Islet of Langerhans (tissue), 1 donor: ENCODE measurements at regions not wholly inside any gene's neighbourhood (a gene's known extent, or its start where the extent isn't known, plus 50 kb on each side); places are given as distances from the start of the nearest gene placed in this dataset.
"Not testable (repeated sequence)": the region's sequence is repeated elsewhere in the genome, so short reads cannot be mapped to it uniquely, and the experiment has no call there.

Source experiments
- FAIRE-seq: peaks from one replicate; lab custom pipeline; 2011; peaks lifted over from hg19 to GRCh38; lab: Jason Lieb, UNC

DNA sequence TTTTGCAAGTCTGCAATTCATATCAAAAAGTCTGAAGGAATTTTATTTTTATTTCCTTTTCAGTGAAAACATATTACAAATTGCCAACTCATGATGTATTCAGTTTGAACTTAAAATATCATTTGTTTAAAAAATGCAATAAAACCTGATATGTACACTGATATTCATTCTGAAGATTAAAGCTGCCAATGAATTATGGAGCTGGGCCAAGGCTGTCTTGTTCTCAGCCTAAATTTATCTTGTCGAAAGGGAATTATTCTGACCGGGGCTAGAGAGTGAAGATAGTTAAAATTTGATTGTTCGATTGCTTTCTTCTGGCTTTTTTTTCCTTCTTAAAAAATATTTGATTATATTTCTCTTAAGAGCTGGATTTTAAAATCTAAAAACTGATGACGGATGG, 54.0 kb upstream of the RBFOX1 start:
- no peak for FAIRE-seq

DNA sequence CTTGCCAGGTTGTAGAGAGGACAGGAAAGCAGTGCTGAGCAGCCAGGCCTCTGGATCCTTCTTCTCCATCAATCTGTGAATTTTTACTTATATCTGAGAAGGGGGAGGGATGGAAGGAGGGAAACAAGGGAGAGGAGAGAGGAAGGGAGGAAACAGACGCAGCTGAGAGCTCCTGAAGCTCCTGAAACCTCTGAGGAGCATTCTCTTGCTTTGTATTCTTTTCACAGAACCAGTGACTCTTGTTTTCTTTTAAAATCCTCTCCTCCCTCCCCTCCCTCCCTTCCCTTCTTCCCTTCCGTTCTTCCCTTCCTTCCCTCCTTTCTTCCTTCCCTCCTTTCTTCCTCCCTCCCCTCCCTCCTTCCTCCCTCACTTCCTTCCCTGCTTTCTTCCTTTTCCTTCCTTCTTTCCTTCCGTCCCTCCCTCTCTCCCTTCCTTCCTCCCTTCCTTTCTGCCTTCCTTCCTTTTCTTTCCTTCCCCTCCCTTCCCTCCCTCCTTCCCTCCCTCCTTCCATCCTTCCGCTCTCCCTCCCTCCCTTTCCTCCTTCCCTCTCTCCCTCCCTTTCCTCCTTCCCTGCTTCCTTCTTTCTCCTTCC, 60.0 kb upstream of the RBFOX1 start:
- FAIRE-seq = no peak

DNA sequence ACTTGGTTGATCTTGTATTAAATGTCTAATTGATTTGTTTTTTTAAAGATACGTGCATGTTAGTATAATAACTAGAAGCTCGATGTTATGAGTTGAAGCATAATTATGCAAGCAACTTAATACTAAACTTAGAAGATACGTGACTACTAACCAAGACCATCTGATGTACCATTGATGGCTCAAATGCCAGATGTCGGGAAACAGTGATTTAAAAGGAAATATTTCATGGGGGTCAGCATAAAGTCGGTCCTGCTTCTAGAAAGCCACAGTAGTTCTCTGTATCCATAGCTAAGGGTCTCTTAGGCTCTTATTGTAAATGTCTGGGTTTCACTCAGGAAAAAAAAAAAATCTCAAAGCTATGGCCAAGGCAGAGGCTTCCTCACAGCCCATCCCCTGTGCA, 61.2 kb upstream of the RBFOX1 start:
- FAIRE-seq = no peak

DNA sequence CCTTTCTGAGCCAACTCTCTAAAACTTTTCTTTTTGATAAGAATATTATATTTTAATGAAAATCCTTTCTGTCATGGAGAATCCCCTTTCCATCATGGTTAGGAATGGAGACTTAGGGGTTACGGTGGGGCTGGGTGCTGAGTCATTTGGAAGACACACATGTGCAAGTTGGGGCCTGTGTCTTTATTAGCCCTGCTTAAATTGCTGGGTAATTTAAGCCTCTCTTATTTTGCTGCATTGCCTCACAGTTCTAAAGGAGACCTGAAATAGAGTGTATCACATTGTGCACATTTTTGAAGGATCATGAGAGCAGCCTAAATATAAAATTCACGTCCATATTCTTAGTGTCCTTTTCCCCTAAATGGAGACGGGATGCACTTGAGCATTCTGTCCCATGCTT, 61.8 kb upstream of the RBFOX1 start:
- FAIRE-seq = no peak

DNA sequence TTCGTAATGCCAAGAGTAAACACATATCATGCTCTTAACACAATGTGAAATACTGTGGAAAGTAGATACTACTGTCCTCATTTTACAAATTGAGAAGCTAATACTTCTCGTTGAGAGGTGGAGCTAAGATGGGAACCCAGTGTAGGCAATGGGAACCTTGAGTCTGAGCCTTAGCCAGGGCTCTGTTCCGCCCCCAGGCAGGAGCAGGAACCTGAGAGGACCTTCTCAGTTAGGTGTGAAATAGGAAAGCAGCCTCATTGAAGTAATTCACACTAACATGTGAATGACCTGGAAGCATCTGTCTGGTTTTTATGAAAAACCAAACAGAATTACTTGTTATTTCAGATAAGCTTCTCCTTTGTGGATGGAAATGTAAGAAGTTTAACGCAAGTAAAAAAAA, 62.6 kb upstream of the RBFOX1 start:
- FAIRE-seq = no peak

DNA sequence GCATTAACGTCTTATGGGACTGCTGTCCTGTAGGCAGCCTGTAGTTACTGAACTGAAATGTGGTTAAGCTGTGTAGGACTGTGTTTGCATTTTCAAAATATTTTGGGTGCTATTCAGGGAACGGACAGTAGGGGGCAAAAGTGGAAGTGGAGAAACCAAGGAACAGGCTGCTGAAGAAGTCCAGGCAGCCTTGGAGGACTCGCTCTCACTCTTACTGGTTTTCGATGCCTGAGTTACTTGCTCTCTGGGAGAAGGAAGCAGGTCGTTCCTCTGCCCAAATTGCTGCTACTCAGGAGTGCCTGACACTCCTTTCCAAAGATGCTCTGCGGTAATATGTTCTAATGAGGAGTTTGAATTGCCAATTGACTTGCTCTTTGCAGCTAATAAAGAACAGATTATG, 64.5 kb upstream of the RBFOX1 start:
- FAIRE-seq = no peak

DNA sequence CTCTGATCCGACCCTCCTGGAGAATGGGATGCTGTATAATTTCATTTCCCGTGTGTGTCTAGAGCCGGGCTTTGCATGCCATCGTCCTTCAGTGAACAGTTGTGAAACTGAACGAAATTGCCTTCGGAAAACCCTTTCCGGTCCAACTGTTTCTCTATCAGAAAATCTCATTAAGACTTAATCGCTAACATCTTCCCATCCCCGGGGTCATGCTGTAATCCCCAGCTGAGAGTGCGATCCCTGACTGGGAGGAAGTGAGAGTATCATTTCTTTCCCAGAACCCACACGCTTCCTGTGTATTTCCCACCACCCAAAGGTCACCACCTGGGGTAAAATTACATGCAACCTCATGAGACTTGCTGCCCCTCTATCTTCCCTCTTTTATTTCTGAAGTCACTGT, 75.6 kb upstream of the RBFOX1 start:
- no peak for FAIRE-seq

DNA sequence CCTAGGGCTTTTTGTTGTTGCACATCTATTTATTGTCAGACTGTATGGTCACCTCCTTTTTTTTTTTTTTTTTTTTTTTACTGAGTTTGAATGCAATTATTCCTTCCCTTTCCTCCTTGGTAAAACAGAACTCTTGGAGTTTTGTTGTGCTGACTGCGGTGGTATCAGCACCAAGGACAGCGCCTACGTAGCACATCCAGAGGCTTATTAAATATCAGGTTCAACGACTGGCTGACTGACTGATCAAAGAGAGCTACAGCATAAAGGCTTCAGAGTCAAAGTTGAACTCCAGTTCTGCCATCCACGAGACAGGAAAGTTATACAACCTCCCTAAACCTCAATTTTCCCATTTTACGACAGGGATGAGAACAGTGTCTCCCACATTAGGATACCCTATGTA, 86.1 kb upstream of the RBFOX1 start:
- no peak for FAIRE-seq

DNA sequence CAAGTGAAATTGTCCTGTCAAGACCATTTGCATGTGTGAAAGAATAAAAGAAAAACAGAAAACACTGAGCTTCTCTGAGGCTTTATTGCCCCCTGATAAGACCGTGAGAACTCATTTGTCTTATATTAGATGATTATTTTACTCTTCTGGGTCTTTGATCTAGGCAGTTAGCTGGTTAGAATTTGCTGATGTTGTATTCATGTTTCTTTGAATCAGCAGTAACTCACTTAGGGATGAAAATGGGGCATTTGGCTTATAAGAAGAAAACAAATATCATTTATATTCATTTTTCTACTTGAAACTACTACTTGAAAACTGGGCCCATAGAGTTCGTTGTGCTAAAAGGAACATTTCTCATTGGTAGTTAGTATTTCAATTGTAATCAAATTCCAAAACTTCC, 93.1 kb upstream of the RBFOX1 start:
- FAIRE-seq = no peak

DNA sequence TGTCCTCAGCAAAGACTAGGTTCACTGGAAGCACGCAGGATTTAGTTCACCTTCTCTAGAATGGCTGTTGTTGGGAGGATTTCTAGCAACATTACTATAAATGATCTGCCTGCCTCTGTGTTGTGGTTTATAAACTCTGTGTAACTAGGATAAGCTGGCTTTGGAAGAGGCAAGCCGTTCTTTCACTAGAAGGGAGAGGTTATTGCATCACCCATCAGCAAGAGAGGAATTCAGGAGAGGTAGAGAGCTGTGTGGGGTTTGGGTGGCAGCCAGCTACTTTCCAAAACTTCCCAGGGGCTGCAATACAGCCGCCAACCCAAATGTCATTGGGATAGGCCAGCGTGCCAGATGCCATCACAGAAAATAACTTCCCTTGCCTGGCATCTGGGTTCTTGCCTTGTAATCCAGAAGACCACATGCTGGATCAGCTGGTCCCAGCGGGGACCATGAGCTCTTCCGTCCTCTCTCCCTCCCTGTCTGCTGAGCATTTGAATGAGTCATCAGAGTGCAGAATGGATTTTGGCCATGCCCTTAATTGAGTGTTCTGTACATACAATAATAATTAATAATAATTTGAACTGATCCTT, 95.7 kb upstream of the RBFOX1 start:
- no peak for FAIRE-seq

DNA sequence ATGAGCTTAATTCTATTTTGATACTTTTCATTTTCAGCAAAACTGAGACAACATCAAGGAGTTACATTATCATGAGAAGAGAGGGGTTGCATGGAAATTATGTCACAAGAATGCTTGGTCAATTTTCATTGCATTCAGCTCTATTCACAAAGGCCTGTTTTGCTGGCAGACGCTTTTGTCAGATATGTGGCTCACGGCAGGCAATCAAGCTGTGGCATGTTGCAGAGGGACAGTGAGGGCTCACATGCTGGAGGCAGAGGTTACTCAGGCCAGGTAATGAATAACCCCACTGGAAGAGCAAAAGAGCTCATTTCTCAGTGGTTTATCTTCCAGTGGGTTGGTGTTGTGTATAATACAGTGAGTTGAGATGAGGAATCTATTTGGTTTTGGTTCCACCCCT, 98.7 kb upstream of the RBFOX1 start:
- FAIRE-seq = no peak

DNA sequence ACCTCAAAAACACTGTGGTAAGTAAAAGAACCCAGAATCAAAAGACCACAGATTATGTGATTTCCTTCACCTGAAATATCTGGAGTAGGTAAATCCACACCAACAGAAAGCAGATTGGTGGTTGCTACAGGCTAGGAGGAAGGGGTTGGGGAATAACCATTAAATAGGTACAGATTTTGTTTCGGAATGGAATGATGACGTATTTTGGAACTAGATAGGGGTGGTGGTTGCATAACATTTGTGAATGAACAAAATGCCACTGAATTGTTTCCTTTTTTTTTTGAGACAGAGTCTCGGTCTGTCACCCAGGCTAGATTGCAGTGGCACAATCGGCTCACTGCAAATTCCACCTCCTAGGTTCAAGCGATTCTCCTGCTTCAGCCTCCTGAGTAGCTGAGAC, 100.9 kb upstream of the RBFOX1 start:
- FAIRE-seq = no peak

DNA sequence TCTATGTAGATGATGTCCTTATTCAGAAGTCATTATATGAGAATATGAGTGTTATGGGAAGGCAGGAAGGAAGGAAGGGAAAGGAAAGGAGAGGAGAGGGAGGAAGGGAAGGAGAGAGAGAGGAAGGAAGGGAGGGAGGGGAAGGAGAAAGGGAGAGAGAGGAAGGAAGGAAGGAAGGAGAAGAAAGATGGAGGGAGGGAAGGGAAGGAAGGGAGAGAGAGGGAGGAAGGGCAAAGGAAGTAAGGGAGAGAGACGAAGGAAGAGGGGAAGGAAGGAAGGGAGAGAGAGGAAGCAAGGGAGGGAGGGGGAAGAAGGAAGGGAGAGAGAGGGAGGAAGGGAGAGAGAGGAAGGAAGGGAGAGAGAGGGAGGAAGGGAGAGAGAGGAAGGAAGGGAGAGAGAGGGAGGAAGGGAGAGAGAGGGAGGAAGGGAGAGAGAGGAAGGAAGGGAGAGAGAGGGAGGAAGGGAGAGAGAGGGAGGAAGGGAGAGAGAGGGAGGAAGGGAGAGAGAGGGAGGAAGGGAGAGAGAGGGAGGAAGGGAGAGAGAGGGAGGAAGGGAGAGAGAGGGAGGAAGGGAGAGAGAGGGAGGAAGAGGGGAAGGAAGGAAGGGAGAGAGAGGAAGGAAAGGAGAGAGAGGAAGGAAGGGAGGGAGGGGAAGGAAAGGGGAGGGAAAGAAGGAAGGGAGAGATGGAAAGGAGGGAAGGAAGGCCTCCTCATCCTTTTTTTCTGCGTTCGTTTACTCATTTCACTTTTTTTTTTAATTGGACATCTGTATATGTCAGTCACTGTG, 103.0 kb upstream of the RBFOX1 start:
- not testable (repeated sequence) for FAIRE-seq

DNA sequence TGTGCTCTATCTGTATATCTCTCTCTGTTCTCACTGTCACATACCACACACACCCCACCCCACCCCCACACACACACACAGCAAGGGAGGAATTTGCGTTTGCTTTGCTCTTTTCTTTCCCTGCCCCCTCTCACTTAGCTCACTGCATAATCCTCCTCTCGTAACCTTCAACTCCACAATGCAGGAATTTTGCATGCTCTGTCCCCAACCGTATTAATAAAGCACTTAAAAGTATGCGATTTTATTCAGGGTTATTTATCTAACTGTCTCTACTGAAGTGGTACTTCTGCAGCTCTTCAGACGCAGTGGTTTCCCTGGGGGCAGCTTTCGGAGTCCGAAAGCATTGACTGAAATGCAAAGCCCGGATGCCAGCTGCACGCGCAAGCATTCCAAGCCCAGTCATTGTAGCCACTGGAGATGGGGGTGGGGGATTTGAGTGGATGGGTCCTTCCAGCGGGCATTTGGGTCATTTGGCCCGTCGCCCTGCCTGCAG, 105.4 kb upstream of the RBFOX1 start:
- no peak for FAIRE-seq

DNA sequence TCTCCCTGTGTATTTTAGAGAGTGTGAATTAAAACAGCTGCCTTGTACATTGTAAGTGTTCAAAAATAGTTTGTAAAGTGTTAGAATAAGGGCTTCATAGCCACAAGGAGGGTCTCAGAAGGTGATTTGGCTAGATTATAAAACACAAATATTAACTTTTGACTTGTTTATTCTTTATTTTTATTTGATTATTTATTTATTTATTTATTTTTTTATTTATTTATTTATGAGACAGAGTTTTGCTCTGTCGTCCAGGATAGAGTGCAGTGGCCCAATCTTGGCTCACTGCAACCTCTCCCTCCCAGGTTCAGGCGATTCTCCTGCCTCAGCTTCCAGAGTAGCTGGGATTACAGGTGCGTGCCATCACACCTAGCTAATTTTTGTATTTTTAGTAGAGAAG, 111.5 kb upstream of the RBFOX1 start:
- FAIRE-seq = no peak

DNA sequence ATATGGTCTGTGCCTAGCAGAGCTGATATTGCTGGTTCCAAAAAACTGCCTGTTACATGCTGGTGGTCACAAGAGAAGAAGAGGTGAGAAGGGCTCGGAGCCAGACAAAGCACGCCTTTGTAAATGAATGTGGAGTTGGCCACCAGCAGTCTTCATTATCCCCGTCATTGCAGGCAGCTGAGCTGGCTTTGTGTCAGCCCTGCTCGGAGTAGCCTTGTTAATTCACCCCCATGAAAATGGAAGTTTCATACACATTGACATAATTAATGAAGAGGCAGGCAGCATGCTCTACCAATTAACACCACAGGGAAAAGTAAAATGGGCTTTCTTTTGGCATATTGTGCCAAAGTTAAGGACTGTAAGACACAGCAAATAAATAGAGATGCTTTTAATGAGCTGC, 113.7 kb upstream of the RBFOX1 start:
- no peak for FAIRE-seq

DNA sequence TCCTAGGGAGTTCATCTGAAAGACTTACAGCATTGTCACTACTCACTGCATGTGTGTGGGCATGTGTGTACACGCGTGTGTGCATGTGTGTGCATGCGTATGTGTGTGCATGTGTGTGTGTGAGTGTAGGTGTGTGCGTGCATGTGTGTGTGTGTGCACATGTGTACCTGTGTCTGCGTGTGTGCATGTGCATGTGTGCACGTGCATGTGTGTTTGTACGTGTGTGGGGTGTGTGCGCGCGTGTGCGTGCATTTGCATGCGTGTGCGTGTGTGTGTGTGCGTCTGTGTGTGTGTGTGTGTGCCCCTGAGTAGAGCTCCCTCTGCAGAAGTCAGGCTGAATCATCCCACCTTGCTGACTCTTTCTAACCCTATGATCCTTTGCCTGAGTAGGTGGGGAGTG, 114.8 kb upstream of the RBFOX1 start:
- no peak for FAIRE-seq

DNA sequence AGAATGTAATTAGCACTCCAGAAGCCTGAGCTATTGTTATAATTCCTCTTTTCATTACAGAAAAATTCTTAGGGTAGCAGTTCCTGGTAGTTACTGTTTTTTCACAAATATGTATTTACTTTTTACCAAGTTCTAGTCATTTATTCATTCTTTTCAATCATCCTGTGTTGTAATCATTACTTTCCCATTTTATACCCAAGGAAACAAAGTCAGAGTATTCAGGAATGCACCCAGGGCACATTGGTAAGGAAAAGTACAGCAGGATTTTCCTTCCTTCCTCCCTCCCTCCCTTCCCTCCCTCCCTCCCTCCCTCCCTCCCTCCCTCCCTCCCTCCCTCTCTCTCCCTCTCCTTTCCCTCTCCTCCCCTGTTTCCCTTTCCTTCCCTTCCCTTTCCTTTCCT, 115.9 kb upstream of the RBFOX1 start:
- FAIRE-seq = no peak

DNA sequence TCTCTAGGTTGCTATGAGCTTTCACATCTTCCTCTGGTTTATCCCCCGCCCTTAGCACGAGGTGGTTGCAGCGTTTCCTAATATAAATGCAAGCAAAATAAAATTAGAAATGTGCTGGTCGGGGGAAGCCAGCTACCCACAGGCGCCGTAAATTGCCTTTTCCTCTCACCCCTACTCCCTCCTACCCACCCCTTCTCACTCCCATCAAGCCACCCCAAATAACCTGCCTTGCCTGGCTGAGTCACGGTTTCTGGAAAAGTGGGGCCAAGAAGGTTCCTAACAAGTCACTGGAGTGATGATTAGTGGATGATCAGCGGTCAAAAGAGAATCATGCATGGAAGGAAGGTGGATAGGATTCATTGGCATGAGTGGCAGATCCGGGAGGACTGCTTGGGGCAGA, 120.9 kb upstream of the RBFOX1 start:
- FAIRE-seq = no peak

DNA sequence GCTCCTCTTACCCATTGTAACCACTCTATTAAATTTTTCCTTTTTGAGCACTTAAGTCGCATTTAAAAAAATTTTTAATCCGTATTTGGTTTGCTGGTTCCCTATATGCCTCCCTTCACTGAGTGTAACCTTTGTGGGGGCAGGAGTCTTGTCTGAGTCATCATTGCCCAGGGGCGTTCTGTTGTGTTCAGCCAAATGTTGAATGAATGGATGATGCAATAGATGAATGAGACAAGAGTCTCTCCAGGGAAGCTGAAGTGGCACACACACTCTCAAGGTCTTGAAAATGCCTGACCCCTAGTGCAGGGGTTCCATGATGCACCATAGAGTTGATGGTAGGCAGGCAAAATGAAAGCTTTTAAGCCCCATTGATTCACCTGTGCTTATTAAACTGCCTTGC, 123.0 kb upstream of the RBFOX1 start:
- FAIRE-seq = no peak

DNA sequence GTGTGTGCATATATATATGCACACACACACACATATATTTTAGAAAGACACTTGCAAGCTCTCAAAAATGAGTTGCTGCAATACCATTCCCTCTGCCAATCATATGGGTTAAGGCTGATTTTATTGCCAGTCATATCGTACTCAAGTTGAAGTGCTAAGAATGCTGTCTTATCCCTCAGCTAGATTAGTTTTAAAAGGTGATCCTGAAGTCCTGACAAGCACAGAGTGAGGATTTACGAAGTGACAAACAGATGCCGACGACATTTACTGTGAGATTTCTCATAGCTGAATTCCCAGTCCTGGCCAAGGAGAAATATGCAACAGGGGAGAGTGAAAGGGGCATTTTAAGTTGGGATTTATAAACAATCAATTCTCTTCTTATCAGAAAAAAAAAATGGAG, 126.2 kb upstream of the RBFOX1 start:
- no peak for FAIRE-seq

DNA sequence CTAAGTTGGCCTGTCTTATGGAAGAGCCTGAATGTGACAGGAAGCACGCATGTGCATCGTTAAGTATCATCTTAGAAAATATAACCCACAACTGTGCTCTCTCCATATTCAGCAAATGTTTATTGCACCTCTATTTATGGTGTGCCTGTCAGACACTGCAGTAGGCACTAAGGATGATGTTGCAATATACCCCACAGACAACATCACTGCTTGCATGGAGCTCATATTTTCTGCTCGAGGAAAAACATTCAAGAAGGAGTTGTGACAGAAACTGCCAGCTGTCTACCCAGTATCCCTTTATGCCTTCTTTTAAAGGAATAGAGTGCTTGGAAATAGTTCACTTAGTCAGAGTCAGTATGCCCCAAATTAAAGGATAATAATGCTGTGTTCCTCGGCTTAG, 132.3 kb upstream of the RBFOX1 start:
- FAIRE-seq = no peak

DNA sequence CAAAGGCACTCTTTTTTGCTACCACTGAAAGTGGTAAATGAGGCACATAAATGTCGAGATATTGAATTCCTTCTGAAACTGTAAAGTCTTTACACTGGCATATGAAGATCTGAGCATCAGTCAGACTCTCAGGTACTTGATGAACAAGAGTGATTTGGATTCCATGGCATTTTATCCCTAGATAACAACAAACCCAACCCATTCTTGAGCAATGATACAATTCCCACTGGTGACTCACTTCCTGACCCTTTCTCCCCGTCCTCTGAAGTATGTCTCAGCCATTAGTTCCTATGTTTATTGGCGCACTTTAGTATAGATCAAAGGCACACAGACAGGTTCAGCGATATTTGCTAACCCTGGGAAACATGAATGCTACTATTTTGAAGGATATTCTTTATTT, 147.0 kb upstream of the RBFOX1 start:
- no peak for FAIRE-seq

DNA sequence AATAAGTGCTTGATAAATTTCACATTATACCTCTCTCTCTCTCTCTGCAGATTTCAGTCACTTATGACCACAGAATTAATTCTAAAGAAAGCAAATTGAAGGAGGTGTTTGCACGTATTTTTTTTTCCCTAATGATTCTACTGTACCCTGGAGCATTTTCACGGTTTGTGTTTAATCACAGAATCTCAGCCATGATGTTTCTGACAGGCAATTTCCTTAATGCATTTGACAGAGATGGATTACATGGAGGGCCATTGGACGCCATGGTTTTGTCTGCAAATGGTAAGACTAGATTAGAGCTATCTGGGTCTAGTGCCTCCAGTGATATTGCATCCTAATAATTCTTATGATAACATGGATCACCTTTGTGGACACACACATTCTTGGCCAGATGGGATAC, 147.5 kb upstream of the RBFOX1 start:
- no peak for FAIRE-seq
